ENCODE measurements at regions not wholly inside any gene's neighbourhood (a gene's known extent, or its start where the extent isn't known, plus 50 kb on each side); places are given as distances from the start of the nearest gene placed in this dataset.

DNA sequence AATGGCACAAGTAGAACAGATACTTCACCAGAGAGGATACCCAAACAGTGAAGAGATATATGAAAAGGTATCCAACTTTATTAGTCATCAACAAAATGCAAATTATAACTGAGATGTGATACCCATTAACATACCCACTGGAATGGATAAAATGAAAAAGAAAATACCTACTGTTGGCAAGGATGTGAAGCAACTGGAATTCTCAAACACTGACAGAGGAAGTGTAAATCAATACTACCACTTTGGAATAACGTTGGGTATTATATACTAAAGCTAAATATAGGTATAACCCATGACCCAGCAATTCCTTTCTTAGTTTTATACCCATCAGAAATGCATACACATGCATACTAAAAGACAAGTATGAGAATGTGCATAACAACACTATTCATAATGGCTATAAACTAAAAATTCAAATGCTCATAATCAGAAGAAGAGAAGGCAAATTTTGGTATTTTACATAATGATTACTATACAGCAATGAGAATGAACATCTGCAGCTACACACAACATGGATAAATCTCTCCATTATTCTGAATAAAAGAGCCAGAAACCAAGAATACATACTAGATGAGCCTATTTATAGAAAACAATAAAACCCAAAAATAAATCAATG, 80.6 kb downstream of the RPL27A start:
- Histone ChIP-seq H3K79me2 (ENCODE audit: insufficient read depth, low read length) (no peaks in the 10 kb centered on the region), H3K27me3 (ENCODE audit: control insufficient read depth in 2 of 2, insufficient read depth in 2 of 2, low read length in 2 of 2) (no peaks in the 10 kb centered on the region), H2AFZ (ENCODE audit: insufficient read depth, low read depth, low read length, poor library complexity, severe bottlenecking) (no peak overlapping the region), H3K4me3 (replicated peaks in 1 of 3; ENCODE audit: low read depth in 2 of 3, low read length in 3 of 3) (no peak overlapping the region), H3K4me2 (replicated peaks; ENCODE audit: extremely low read depth, low read length, poor library complexity, severe bottlenecking) (no peak overlapping the region), H3K4me1 (ENCODE audit: control insufficient read depth in 1 of 2, insufficient read depth in 2 of 2, low read length in 2 of 2) (peaks cover 8 to 9% of the 10 kb centered on the region in 2 donors), H3K9me3 (replicated peaks in 1 of 2; ENCODE audit: control insufficient read depth in 1 of 2, insufficient read depth in 1 of 2, low read length in 2 of 2) (no peaks in the 10 kb centered on the region), H3K36me3 (replicated peaks in 1 of 2; ENCODE audit: control insufficient read depth in 1 of 2, insufficient read depth in 2 of 2, low read length in 2 of 2) (no peaks in the 10 kb centered on the region), H3K9ac (ENCODE audit: insufficient read depth, low read length, poor library complexity, severe bottlenecking) (no peak overlapping the region), H4K20me1 (ENCODE audit: insufficient read depth, low read length) (no peaks in the 10 kb centered on the region), H3K27ac (ENCODE audit: low read depth in 1 of 2, low read length in 2 of 2) (no peak overlapping the region)
- whole genome bisulfite sequencing (ENCODE audit: insufficient coverage): no CpG with 5 or more reads among the region's 1 CpG
- Mint-ChIP-seq H3K27ac (no peak overlapping the region), H3K27me3 (ENCODE audit: low read depth in 3 of 3) (peaks cover 0 to 2% (median 0%) of the 10 kb centered on the region in 3 donors), H3K36me3 (no peaks in the 10 kb centered on the region), H3K9me3 (no peaks in the 10 kb centered on the region), H3K4me1 (no peaks in the 10 kb centered on the region), H3K4me3 (no peak overlapping the region)
- intact Hi-C loops (cut with micrococcal nuclease): no loop called here
- no peak for DNase-seq
- TF ChIP-seq, protein P1, sequence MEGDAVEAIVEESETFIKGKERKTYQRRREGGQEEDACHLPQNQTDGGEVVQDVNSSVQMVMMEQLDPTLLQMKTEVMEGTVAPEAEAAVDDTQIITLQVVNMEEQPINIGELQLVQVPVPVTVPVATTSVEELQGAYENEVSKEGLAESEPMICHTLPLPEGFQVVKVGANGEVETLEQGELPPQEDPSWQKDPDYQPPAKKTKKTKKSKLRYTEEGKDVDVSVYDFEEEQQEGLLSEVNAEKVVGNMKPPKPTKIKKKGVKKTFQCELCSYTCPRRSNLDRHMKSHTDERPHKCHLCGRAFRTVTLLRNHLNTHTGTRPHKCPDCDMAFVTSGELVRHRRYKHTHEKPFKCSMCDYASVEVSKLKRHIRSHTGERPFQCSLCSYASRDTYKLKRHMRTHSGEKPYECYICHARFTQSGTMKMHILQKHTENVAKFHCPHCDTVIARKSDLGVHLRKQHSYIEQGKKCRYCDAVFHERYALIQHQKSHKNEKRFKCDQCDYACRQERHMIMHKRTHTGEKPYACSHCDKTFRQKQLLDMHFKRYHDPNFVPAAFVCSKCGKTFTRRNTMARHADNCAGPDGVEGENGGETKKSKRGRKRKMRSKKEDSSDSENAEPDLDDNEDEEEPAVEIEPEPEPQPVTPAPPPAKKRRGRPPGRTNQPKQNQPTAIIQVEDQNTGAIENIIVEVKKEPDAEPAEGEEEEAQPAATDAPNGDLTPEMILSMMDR (IDR thresholded peaks at IDR 0.05): no peak

DNA sequence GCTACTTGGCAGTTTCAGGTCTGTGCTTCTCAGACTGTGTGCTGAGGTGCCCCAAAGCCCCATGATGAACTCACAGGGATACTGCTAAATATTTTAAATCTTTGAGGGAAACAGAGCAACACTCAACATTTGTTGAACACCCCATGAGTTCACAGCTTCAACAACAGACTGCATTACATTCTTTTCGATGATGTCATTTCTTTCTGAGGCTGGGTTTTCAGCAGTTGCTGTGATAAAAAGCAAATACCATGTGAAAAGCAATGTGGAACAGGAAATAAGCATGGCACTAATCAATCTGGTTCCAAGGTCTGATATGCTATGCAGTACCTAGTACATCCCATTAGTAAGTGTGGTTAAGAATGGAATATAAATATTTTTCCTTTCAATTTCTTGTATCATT, 82.7 kb downstream of the RPL27A start:
- peaks cover 8 to 9% of the 10 kb centered on the region in 2 donors for H3K4me1 ChIP-seq (ENCODE audit: control insufficient read depth in 1 of 2, insufficient read depth in 2 of 2, low read length in 2 of 2)
- H3K36me3 ChIP-seq (replicated peaks in 1 of 2; ENCODE audit: control insufficient read depth in 1 of 2, insufficient read depth in 2 of 2, low read length in 2 of 2): no peaks in the 10 kb centered on the region
- no peaks in the 10 kb centered on the region for H3K27me3 ChIP-seq (ENCODE audit: control insufficient read depth in 2 of 2, insufficient read depth in 2 of 2, low read length in 2 of 2)
- H3K4me3 ChIP-seq (replicated peaks in 1 of 3; ENCODE audit: low read depth in 2 of 3, low read length in 3 of 3): no peak overlapping the region
- H4K20me1 ChIP-seq (ENCODE audit: insufficient read depth, low read length): no peaks in the 10 kb centered on the region
- Mint-ChIP-seq H3K27me3 (ENCODE audit: low read depth in 3 of 3) (peaks cover 0 to 2% (median 0%) of the 10 kb centered on the region in 3 donors), H3K36me3 (no peaks in the 10 kb centered on the region), H3K4me3 (no peak overlapping the region), H3K9me3 (peaks cover 0 to 1% (median 0%) of the 10 kb centered on the region in 7 donors), H3K27ac (no peak overlapping the region), H3K4me1 (no peaks in the 10 kb centered on the region)
- H3K9me3 ChIP-seq (replicated peaks in 1 of 2; ENCODE audit: control insufficient read depth in 1 of 2, insufficient read depth in 1 of 2, low read length in 2 of 2): no peaks in the 10 kb centered on the region
- intact Hi-C loops (cut with micrococcal nuclease): no loop called here
- no peak overlapping the region for H3K4me2 ChIP-seq (replicated peaks; ENCODE audit: extremely low read depth, low read length, poor library complexity, severe bottlenecking)
- no peak overlapping the region for H2AFZ ChIP-seq (ENCODE audit: insufficient read depth, low read depth, low read length, poor library complexity, severe bottlenecking)
- no CpG with 5 or more reads among the region's 1 CpG for WGBS (ENCODE audit: insufficient coverage)
- no peak overlapping the region for H3K9ac ChIP-seq (ENCODE audit: insufficient read depth, low read length, poor library complexity, severe bottlenecking)
- H3K27ac ChIP-seq (ENCODE audit: low read depth in 1 of 2, low read length in 2 of 2): no peak overlapping the region
- H3K79me2 ChIP-seq (ENCODE audit: insufficient read depth, low read length): no peaks in the 10 kb centered on the region
- DNase-seq: no peak
- TF ChIP-seq, protein P1 (IDR thresholded peaks at IDR 0.05): no peak

Data from CD14-positive monocyte (primary cell).